ENCODE measurements at regions not wholly inside any gene's neighbourhood (a gene's known extent, or its start where the extent isn't known, plus 50 kb on each side); places are given as distances from the start of the nearest gene placed in this dataset.
"Not testable (repeated sequence)": the region's sequence is repeated elsewhere in the genome, so short reads cannot be mapped to it uniquely, and the experiment has no call there.

DNA sequence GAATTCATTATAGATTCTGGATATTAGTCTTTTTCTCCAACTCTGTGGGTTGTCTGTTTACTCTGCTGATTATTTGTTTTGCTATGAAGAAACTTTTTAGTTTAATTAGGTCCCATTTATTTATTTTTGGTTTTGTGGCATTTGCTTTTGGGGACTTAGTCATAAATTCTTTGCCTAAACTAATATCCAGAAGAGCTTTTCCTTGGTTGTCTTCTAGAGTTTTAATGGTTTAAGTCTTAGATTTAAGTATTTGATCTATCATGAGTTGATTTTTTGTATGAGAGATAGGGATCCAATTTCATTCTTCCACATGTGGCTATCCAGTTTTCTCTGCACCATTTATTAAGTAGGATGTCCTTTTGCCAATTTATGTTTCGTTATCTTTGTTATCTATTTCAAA lies 683.4 kb upstream of the FBXO33 start:
- DNase-seq (ENCODE audit: low spot score): no peak

DNA sequence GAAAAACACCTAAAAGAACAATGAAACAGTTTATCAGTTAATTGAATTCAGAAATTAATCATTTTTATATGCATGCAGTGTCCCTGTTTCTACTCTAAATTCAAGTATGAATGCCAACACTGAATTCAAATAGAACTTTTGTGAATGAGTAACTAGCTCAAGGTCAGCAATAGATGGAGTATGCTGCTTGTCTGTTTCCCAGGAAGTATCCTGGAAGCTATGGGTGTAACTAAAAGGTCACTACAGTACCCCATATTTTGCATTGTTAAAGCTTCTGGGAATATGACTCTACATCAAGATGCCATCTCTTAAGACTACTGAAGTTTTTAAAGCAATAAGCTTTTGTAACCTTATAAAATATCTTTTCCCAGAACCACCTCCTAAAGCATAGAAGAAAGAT lies 681.4 kb upstream of the FBXO33 start:
- no peak for DNase-seq (ENCODE audit: low spot score)

- DNase-seq (ENCODE audit: low spot score): no peak
These were observed 668.4 kb upstream of the FBXO33 start for GRCh38 chr14:40100544-40101196.

DNA sequence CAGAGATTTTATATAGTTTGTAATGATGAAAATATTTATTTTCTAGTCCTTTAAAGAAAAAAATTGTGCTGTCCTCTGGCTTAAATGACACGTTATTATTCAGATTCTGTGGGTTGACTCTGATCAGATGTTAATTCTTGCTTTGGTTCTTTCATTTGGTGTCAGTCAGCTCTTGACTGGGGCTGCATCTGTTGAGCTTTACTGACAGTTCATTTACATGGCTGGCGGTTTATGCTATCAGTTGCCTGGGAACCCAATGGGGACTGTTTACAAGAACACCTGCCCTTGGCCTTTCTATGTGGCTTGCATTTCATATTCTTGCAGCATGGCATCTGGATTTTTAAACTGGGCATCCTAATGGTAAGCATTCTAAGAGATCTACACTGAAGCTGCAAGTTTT lies 667.1 kb upstream of the FBXO33 start:
- no peak for DNase-seq (ENCODE audit: low spot score)

DNA sequence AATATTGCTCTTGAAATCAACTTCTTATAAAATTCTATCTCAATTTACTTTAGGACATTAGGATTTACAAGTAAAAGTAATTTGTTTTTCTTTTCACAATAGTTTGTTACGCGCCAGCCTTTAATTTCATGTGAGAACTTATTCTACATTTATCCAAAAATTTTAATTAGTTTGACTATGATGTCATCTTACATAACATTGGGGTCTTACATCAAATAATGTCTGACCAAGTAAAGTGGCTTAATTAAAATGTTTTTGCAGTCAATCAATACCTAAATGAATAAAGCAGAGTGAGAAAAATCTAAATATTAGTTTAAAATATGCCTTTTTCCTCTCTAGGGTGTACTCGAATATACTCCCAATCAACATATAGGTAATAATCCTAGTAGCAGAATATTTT lies 666.2 kb upstream of the FBXO33 start:
- no peak for DNase-seq (ENCODE audit: low spot score)

GRCh38 chr14:40096968-40097367 lies 664.7 kb upstream of the FBXO33 start:
- no peak for DNase-seq (ENCODE audit: low spot score)

GRCh38 chr14:40093800-40094199 lies 661.6 kb upstream of the FBXO33 start:
- no peak for DNase-seq (ENCODE audit: low spot score)

DNA sequence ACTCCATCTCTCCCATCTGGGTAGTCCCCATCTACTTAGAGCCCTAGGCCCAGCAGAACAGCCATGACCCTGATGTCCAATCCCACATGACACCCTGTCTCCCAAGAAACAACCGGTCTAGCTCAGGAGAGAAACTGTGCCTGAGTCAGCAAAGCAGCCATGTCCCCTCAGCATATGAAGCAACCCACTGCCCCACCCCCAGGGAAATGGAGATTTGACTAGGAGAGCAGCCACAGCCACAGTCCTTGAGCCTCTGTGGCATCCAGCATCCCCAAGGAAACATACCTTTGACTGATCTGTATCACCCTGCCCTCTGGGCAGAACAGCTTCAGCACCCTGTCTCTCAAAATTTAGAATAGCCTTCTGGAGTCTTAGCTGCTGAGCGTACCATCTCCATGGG lies 641.9 kb upstream of the FBXO33 start:
- no peak for DNase-seq (ENCODE audit: low spot score)

GRCh38 chr14:40072175-40072574 lies 639.9 kb upstream of the FBXO33 start:
- no peak for DNase-seq (ENCODE audit: low spot score)

GRCh38 chr14:40058901-40059897 lies 627.0 kb upstream of the FBXO33 start:
- no peak for DNase-seq (ENCODE audit: low spot score)

DNA sequence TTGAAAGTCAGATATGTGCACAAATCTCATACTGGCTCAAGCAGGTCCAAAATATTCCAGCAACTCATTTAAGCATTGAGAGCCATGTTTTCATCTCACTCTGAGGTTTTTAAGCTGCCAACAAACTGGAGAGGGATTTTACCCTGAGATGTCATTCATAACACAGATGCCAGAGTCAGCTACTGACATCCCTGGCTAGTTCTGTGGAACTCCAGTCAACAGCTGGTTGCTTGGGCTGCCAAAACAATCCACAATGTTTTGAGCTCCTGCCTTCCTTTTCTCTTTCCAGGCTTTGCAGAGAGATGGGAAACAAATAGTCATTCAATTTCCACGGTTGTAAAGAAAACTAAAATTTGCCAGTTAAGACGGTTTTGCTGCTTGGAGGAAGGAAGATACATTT lies 621.2 kb upstream of the FBXO33 start:
- no peak for DNase-seq (ENCODE audit: low spot score)

GRCh38 chr14:40028991-40029390 lies 596.8 kb upstream of the FBXO33 start:
- DNase-seq (ENCODE audit: low spot score): no peak

GRCh38 chr14:40025101-40025500 lies 592.9 kb upstream of the FBXO33 start:
- DNase-seq (ENCODE audit: low spot score): no peak

GRCh38 chr14:40010961-40011360 lies 578.7 kb upstream of the FBXO33 start:
- DNase-seq (ENCODE audit: low spot score): no peak

- no peak for DNase-seq (ENCODE audit: low spot score)
These were observed 577.5 kb upstream of the FBXO33 start for GRCh38 chr14:40009771-40010170.

GRCh38 chr14:40008345-40008744 lies 576.1 kb upstream of the FBXO33 start:
- DNase-seq (ENCODE audit: low spot score): not testable (repeated sequence)

- no peak for DNase-seq (ENCODE audit: low spot score)
These were observed 572.8 kb upstream of the FBXO33 start for GRCh38 chr14:40004871-40005500.

- DNase-seq (ENCODE audit: low spot score): no peak
These were observed 571.5 kb upstream of the FBXO33 start for GRCh38 chr14:40003773-40004172.

DNA sequence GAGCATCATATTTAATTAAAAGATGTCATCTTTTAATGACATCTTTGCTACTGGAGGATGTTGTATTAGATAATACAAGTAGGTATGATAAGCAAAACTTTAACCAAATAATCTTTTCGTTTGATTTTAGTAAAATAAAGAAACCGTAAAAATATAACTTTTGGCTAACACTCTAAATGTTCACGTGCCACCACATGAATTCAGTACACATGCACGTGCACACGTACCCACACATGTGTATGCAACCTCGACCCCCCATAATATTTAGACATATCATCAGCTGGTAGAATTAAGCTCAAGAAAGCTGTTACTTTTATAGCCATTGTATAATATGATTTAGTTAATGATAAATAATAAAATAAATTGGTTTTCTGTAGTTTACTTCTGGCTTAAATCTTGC lies 566.6 kb upstream of the FBXO33 start:
- no peak for DNase-seq (ENCODE audit: low spot score)

DNA sequence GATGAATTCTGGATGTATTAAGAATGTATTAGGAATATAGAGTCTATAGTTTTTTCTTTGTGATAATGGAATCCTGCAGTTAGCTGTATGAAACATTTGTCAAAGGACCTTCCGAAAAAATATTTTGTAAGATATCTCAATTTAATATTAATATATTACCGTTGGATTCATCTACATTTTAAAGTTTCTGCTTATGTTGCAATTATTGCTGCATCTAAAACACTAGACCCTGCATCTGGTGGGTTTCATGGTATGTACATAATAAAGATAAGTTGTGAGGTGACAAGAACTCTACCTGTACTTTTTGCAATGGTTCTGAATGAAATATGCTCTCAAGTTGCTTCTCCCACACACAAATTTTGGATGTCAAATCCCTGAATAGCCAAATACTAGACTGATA lies 565.9 kb upstream of the FBXO33 start:
- DNase-seq (ENCODE audit: low spot score): no peak

GRCh38 chr14:39991041-39991440 lies 558.8 kb upstream of the FBXO33 start:
- DNase-seq (ENCODE audit: low spot score): no peak

- peak; percentile 23 for DNase-seq (ENCODE audit: low spot score)
These were observed 556.7 kb upstream of the FBXO33 start for GRCh38 chr14:39988939-39989338.

- no peak for DNase-seq (ENCODE audit: low spot score)
These were observed 552.1 kb upstream of the FBXO33 start for GRCh38 chr14:39984323-39984722.

Data from cerebellar cortex (tissue), 1 donor.